ENCODE measurements at regions not wholly inside any gene's neighbourhood (a gene's known extent, or its start where the extent isn't known, plus 50 kb on each side); places are given as distances from the start of the nearest gene placed in this dataset.

- H3K9me3 ChIP-seq (ENCODE audit: control insufficient read depth, insufficient read depth, low read depth, low read length) = no peaks in the 10 kb centered on the region
- ATAC-seq (no peak), DNase-seq (ENCODE audit: low read depth, low spot score) (no peak)
- ChIA-PET POLR2A (no interaction called here), CTCF (no interaction called here)
- H3K36me3 ChIP-seq (ENCODE audit: control insufficient read depth, insufficient read depth, low read length) = no peaks in the 10 kb centered on the region
- no TSS peak for BruUV-seq (replicated peaks)
- no peak for TF ChIP-seq POLR2AphosphoS5 (IDR thresholded peaks at IDR 0.05; ENCODE audit: low read depth, low read length)
- TF ChIP-seq SIN3A (IDR thresholded peaks at IDR 0.05; ENCODE audit: borderline replicate concordance, insufficient read depth, low read depth, low read length) = no peak
- TF ChIP-seq, protein P1, sequence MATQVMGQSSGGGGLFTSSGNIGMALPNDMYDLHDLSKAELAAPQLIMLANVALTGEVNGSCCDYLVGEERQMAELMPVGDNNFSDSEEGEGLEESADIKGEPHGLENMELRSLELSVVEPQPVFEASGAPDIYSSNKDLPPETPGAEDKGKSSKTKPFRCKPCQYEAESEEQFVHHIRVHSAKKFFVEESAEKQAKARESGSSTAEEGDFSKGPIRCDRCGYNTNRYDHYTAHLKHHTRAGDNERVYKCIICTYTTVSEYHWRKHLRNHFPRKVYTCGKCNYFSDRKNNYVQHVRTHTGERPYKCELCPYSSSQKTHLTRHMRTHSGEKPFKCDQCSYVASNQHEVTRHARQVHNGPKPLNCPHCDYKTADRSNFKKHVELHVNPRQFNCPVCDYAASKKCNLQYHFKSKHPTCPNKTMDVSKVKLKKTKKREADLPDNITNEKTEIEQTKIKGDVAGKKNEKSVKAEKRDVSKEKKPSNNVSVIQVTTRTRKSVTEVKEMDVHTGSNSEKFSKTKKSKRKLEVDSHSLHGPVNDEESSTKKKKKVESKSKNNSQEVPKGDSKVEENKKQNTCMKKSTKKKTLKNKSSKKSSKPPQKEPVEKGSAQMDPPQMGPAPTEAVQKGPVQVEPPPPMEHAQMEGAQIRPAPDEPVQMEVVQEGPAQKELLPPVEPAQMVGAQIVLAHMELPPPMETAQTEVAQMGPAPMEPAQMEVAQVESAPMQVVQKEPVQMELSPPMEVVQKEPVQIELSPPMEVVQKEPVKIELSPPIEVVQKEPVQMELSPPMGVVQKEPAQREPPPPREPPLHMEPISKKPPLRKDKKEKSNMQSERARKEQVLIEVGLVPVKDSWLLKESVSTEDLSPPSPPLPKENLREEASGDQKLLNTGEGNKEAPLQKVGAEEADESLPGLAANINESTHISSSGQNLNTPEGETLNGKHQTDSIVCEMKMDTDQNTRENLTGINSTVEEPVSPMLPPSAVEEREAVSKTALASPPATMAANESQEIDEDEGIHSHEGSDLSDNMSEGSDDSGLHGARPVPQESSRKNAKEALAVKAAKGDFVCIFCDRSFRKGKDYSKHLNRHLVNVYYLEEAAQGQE (IDR thresholded peaks at IDR 0.05; ENCODE audit: insufficient read depth in 1 of 2, low read depth in 2 of 2, low read length in 1 of 2) = no peak
- no peak for TF ChIP-seq CTCF (IDR thresholded peaks at IDR 0.05)
- TF ChIP-seq TCF7L2 (IDR thresholded peaks at IDR 0.05; ENCODE audit: low read depth, low read length) = no peak
- H3K27ac ChIP-seq (ENCODE audit: low read length) = no peak overlapping the region
- no peaks in the 10 kb centered on the region; the same call in none of the 2 replicates for H3K27me3 ChIP-seq (ENCODE audit: control insufficient read depth, insufficient read depth, low read length)
- H3K4me1 ChIP-seq (ENCODE audit: control insufficient read depth, insufficient read depth, low read length) = no peaks in the 10 kb centered on the region
- intact Hi-C loops (cut with micrococcal nuclease; ENCODE audit: unreplicated experiment) = no loop called here
- in situ Hi-C loops (cut with HindIII; ENCODE audit: low pct_unique_long_range_greater_than_20kb, low sequenced_read_pairs) = no loop called here
- H3K4me3 ChIP-seq (ENCODE audit: low read depth in 2 of 2, low read length in 2 of 2) = no peak overlapping the region
Observed at GRCh38 chr16:86368261-86368660, 142.1 kb upstream of the FOXF1 start.

GRCh38 chr16:86370062-86370461, 140.3 kb upstream of the FOXF1 start:
- no peaks in the 10 kb centered on the region for H3K9me3 ChIP-seq (ENCODE audit: control insufficient read depth, insufficient read depth, low read depth, low read length)
- no peak for TF ChIP-seq POLR2AphosphoS5 (IDR thresholded peaks at IDR 0.05; ENCODE audit: low read depth, low read length)
- TF ChIP-seq TCF7L2 (IDR thresholded peaks at IDR 0.05; ENCODE audit: low read depth, low read length) = no peak
- TF ChIP-seq, protein P1 (IDR thresholded peaks at IDR 0.05; ENCODE audit: insufficient read depth in 1 of 2, low read depth in 2 of 2, low read length in 1 of 2) = no peak
- no peak for TF ChIP-seq CTCF (IDR thresholded peaks at IDR 0.05)
- TF ChIP-seq SIN3A (IDR thresholded peaks at IDR 0.05; ENCODE audit: borderline replicate concordance, insufficient read depth, low read depth, low read length) = no peak
- no peak for ATAC-seq
- ChIA-PET POLR2A (no interaction called here), CTCF (no interaction called here)
- no peaks in the 10 kb centered on the region for H3K36me3 ChIP-seq (ENCODE audit: control insufficient read depth, insufficient read depth, low read length)
- intact Hi-C loops (cut with micrococcal nuclease; ENCODE audit: unreplicated experiment) = no loop called here
- in situ Hi-C loops (cut with HindIII; ENCODE audit: low pct_unique_long_range_greater_than_20kb, low sequenced_read_pairs) = no loop called here
- DNase-seq (ENCODE audit: low read depth, low spot score) = no peak
- H3K4me1 ChIP-seq (ENCODE audit: control insufficient read depth, insufficient read depth, low read length) = no peaks in the 10 kb centered on the region
- no TSS peak for BruUV-seq (replicated peaks)
- no peaks in the 10 kb centered on the region; the same call in 1 of the 2 replicates for H3K27me3 ChIP-seq (ENCODE audit: control insufficient read depth, insufficient read depth, low read length)
- no peak overlapping the region for H3K27ac ChIP-seq (ENCODE audit: low read length)
- H3K4me3 ChIP-seq (ENCODE audit: low read depth in 2 of 2, low read length in 2 of 2) = no peak overlapping the region

Data from Panc1 (cell line).